ENCODE measurements at regions not wholly inside any gene's neighbourhood (a gene's known extent, or its start where the extent isn't known, plus 50 kb on each side); places are given as distances from the start of the nearest gene placed in this dataset.

- Histone ChIP-seq H3K9me3 (replicated peaks in 1 of 2; ENCODE audit: control insufficient read depth in 2 of 2, insufficient read depth in 1 of 2, low read depth in 1 of 2, low read length in 2 of 2) (no peaks in the 10 kb centered on the region), H3K27ac (replicated peaks; ENCODE audit: low read length) (no peak overlapping the region), H2BK120ac (ENCODE audit: low read depth, low read length) (no peak overlapping the region), H3K4ac (ENCODE audit: low read length) (no peak overlapping the region), H4K8ac (ENCODE audit: low read depth, low read length) (no peak overlapping the region), H3K4me2 (ENCODE audit: insufficient read depth, low read length, poor library complexity, severe bottlenecking) (no peak overlapping the region), H3K18ac (ENCODE audit: low read length) (no peak overlapping the region), H3K27me3 (ENCODE audit: control insufficient read depth in 3 of 3, insufficient read depth in 3 of 3, low read depth in 1 of 3, low read length in 3 of 3) (no peaks in the 10 kb centered on the region), H2BK12ac (ENCODE audit: low read length) (no peak overlapping the region), H3K23ac (ENCODE audit: low read depth, low read length, poor library complexity) (no peak overlapping the region), H2BK15ac (ENCODE audit: low read length) (no peak overlapping the region), H3K14ac (ENCODE audit: low read length) (no peak overlapping the region), H2BK5ac (ENCODE audit: low read length) (no peak overlapping the region), H3K4me1 (ENCODE audit: control insufficient read depth in 2 of 2, insufficient read depth in 1 of 2, low read depth in 1 of 2, low read length in 2 of 2) (no peaks in the 10 kb centered on the region), H3K79me1 (ENCODE audit: low read depth, low read length) (no peaks in the 10 kb centered on the region), H3K4me3 (ENCODE audit: low read length in 2 of 2) (no peak overlapping the region), H3K36me3 (replicated peaks in 1 of 2; ENCODE audit: control insufficient read depth in 2 of 2, insufficient read depth in 2 of 2, low read length in 2 of 2) (no peaks in the 10 kb centered on the region), H2AK5ac (ENCODE audit: low read depth, low read length) (no peak overlapping the region), H4K91ac (ENCODE audit: low read depth, low read length, poor library complexity) (no peak overlapping the region), H2AFZ (ENCODE audit: low read length) (no peak overlapping the region), H3K9ac (ENCODE audit: low read depth, low read length, poor library complexity) (no peak overlapping the region)
- WGBS, 2 donors (ENCODE audit: extremely low coverage in 2 of 2, insufficient read length in 2 of 2, insufficient replicate concordance in 1 of 2) = no CpG with 5 or more reads among the region's 2 CpGs
- DNase-seq (ENCODE audit: low spot score) = no peak
These were observed 444.3 kb downstream of the IPMK start for GRCh38 chr10:57823398-57823797.

- Histone ChIP-seq H3K23ac (ENCODE audit: low read depth, low read length, poor library complexity) (no peak overlapping the region), H4K8ac (ENCODE audit: low read depth, low read length) (no peak overlapping the region), H3K18ac (ENCODE audit: low read length) (no peak overlapping the region), H3K9ac (ENCODE audit: low read depth, low read length, poor library complexity) (no peak overlapping the region), H4K91ac (ENCODE audit: low read depth, low read length, poor library complexity) (no peak overlapping the region), H2BK12ac (ENCODE audit: low read length) (no peak overlapping the region), H3K79me1 (ENCODE audit: low read depth, low read length) (no peaks in the 10 kb centered on the region), H3K4me3 (ENCODE audit: low read length in 2 of 2) (no peak overlapping the region), H3K4ac (ENCODE audit: low read length) (no peak overlapping the region), H2AFZ (ENCODE audit: low read length) (no peak overlapping the region), H2BK15ac (ENCODE audit: low read length) (no peak overlapping the region), H3K27me3 (ENCODE audit: control insufficient read depth in 3 of 3, insufficient read depth in 3 of 3, low read depth in 1 of 3, low read length in 3 of 3) (no peaks in the 10 kb centered on the region), H3K27ac (replicated peaks; ENCODE audit: low read length) (no peak overlapping the region), H3K4me2 (ENCODE audit: insufficient read depth, low read length, poor library complexity, severe bottlenecking) (no peak overlapping the region), H3K9me3 (replicated peaks in 1 of 2; ENCODE audit: control insufficient read depth in 2 of 2, insufficient read depth in 1 of 2, low read depth in 1 of 2, low read length in 2 of 2) (no peaks in the 10 kb centered on the region), H3K4me1 (ENCODE audit: control insufficient read depth in 2 of 2, insufficient read depth in 1 of 2, low read depth in 1 of 2, low read length in 2 of 2) (no peaks in the 10 kb centered on the region), H3K36me3 (replicated peaks in 1 of 2; ENCODE audit: control insufficient read depth in 2 of 2, insufficient read depth in 2 of 2, low read length in 2 of 2) (no peaks in the 10 kb centered on the region), H2AK5ac (ENCODE audit: low read depth, low read length) (no peak overlapping the region), H2BK5ac (ENCODE audit: low read length) (no peak overlapping the region), H3K14ac (ENCODE audit: low read length) (no peak overlapping the region), H2BK120ac (ENCODE audit: low read depth, low read length) (no peak overlapping the region)
- no peak for DNase-seq (ENCODE audit: low spot score)
These were observed 444.7 kb downstream of the IPMK start for GRCh38 chr10:57822965-57823364.

DNA sequence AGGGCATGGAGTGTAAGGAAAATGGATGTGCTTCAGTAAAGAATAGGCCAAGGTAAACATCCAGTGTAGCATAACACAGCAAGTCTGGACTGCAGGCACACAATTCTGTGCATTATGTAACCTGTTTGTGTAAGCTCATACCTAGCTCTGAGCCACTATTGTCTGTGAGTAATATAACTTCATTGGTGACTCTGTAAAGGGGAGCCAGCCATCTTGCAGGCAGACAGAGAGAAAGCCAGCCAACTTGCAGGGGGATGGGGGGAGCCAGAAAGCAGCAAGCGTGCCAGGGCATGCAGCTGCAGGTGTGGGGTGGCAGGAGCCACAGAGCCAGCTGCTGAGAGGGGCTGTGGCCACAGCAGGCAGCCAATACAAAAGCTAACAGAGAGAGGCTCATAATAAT is 449.2 kb downstream of the IPMK start:
- Histone ChIP-seq H3K9ac (ENCODE audit: low read depth, low read length, poor library complexity) (no peak overlapping the region), H3K23ac (ENCODE audit: low read depth, low read length, poor library complexity) (no peak overlapping the region), H2AK5ac (ENCODE audit: low read depth, low read length) (no peak overlapping the region), H3K14ac (ENCODE audit: low read length) (no peak overlapping the region), H3K27ac (replicated peaks; ENCODE audit: low read length) (no peak overlapping the region), H2BK15ac (ENCODE audit: low read length) (no peak overlapping the region), H2BK120ac (ENCODE audit: low read depth, low read length) (no peak overlapping the region), H3K9me3 (replicated peaks in 1 of 2; ENCODE audit: control insufficient read depth in 2 of 2, insufficient read depth in 1 of 2, low read depth in 1 of 2, low read length in 2 of 2) (no peaks in the 10 kb centered on the region), H3K4me2 (ENCODE audit: insufficient read depth, low read length, poor library complexity, severe bottlenecking) (no peak overlapping the region), H3K4me1 (ENCODE audit: control insufficient read depth in 2 of 2, insufficient read depth in 1 of 2, low read depth in 1 of 2, low read length in 2 of 2) (no peaks in the 10 kb centered on the region), H2BK5ac (ENCODE audit: low read length) (no peak overlapping the region), H3K18ac (ENCODE audit: low read length) (no peak overlapping the region), H3K4ac (ENCODE audit: low read length) (no peak overlapping the region), H4K91ac (ENCODE audit: low read depth, low read length, poor library complexity) (no peak overlapping the region), H2AFZ (ENCODE audit: low read length) (no peak overlapping the region), H4K8ac (ENCODE audit: low read depth, low read length) (no peak overlapping the region), H2BK12ac (ENCODE audit: low read length) (no peak overlapping the region), H3K27me3 (ENCODE audit: control insufficient read depth in 3 of 3, insufficient read depth in 3 of 3, low read depth in 1 of 3, low read length in 3 of 3) (no peaks in the 10 kb centered on the region), H3K79me1 (ENCODE audit: low read depth, low read length) (no peaks in the 10 kb centered on the region), H3K4me3 (ENCODE audit: low read length in 2 of 2) (no peak overlapping the region), H3K36me3 (replicated peaks in 1 of 2; ENCODE audit: control insufficient read depth in 2 of 2, insufficient read depth in 2 of 2, low read length in 2 of 2) (no peaks in the 10 kb centered on the region)
- no peak for DNase-seq (ENCODE audit: low spot score)
- no CpG with 5 or more reads among the region's 1 CpG for WGBS, 2 donors (ENCODE audit: extremely low coverage in 2 of 2, insufficient read length in 2 of 2, insufficient replicate concordance in 1 of 2)

- Histone ChIP-seq H3K4me1 (ENCODE audit: control insufficient read depth in 2 of 2, insufficient read depth in 1 of 2, low read depth in 1 of 2, low read length in 2 of 2) (no peaks in the 10 kb centered on the region), H3K18ac (ENCODE audit: low read length) (no peak overlapping the region), H2AFZ (ENCODE audit: low read length) (no peak overlapping the region), H2BK5ac (ENCODE audit: low read length) (no peak overlapping the region), H3K27ac (replicated peaks; ENCODE audit: low read length) (no peak overlapping the region), H3K4me3 (ENCODE audit: low read length in 2 of 2) (no peak overlapping the region), H4K8ac (ENCODE audit: low read depth, low read length) (no peak overlapping the region), H2BK15ac (ENCODE audit: low read length) (no peak overlapping the region), H2AK5ac (ENCODE audit: low read depth, low read length) (no peak overlapping the region), H2BK120ac (ENCODE audit: low read depth, low read length) (no peak overlapping the region), H2BK12ac (ENCODE audit: low read length) (no peak overlapping the region), H3K9ac (ENCODE audit: low read depth, low read length, poor library complexity) (no peak overlapping the region), H3K79me1 (ENCODE audit: low read depth, low read length) (no peaks in the 10 kb centered on the region), H3K14ac (ENCODE audit: low read length) (no peak overlapping the region), H3K4me2 (ENCODE audit: insufficient read depth, low read length, poor library complexity, severe bottlenecking) (no peak overlapping the region), H3K23ac (ENCODE audit: low read depth, low read length, poor library complexity) (no peak overlapping the region), H3K9me3 (replicated peaks in 1 of 2; ENCODE audit: control insufficient read depth in 2 of 2, insufficient read depth in 1 of 2, low read depth in 1 of 2, low read length in 2 of 2) (no peaks in the 10 kb centered on the region), H3K27me3 (ENCODE audit: control insufficient read depth in 3 of 3, insufficient read depth in 3 of 3, low read depth in 1 of 3, low read length in 3 of 3) (no peaks in the 10 kb centered on the region), H3K36me3 (replicated peaks in 1 of 2; ENCODE audit: control insufficient read depth in 2 of 2, insufficient read depth in 2 of 2, low read length in 2 of 2) (no peaks in the 10 kb centered on the region), H4K91ac (ENCODE audit: low read depth, low read length, poor library complexity) (no peak overlapping the region), H3K4ac (ENCODE audit: low read length) (no peak overlapping the region)
- DNase-seq (ENCODE audit: low spot score) = no peak
- WGBS, 2 donors (ENCODE audit: extremely low coverage in 2 of 2, insufficient read length in 2 of 2, insufficient replicate concordance in 1 of 2) = no CpG with 5 or more reads among the region's 2 CpGs
These were observed 450.0 kb downstream of the IPMK start for GRCh38 chr10:57817741-57818140.
